Osteoblast (primary cell): ENCODE measurements at regions not wholly inside any gene's neighbourhood (a gene's known extent, or its start where the extent isn't known, plus 50 kb on each side); places are given as distances from the start of the nearest gene placed in this dataset.

ENCODE experiments used
- DNase-seq: peaks from one replicate; pipeline ENCODE4 v3.0.0; 2011; ENCODE audit warnings: low spot score, mixed read lengths; ENCODE audit not compliant: insufficient read length; ENCODE audit errors: missing footprints
- H2AFZ ChIP-seq: 2 replicates; pipeline ENCODE4 v1.6.0; 2011; ENCODE audit warnings: mild to moderate bottlenecking, low read length
- H3K27ac ChIP-seq: 2 replicates; pipeline ENCODE4 v1.5.1; 2011; ENCODE audit warnings: mild to moderate bottlenecking, low read depth, low read length, moderate library complexity
- H3K27me3 ChIP-seq: 2 replicates; pipeline ENCODE4 v1.6.0; 2012; ENCODE audit warnings: mild to moderate bottlenecking, control low read depth, inconsistent platforms, low read length, moderate library complexity; ENCODE audit not compliant: insufficient read depth
- H3K36me3 ChIP-seq: 2 replicates; pipeline ENCODE4 v1.5.1; 2011; ENCODE audit warnings: mild to moderate bottlenecking, low read length, control low read depth, moderate library complexity; ENCODE audit not compliant: insufficient read depth
- H3K4me1 ChIP-seq: 2 replicates; pipeline ENCODE4 v1.5.1; 2011; ENCODE audit warnings: mild to moderate bottlenecking, low read length, control low read depth, moderate library complexity; ENCODE audit not compliant: insufficient read depth
- H3K4me2 ChIP-seq: 2 replicates; pipeline ENCODE4 v1.6.0; 2011; ENCODE audit warnings: mild to moderate bottlenecking, low read length; ENCODE audit not compliant: insufficient read depth
- H3K4me3 ChIP-seq: fragments of 200-600 bp; sonication (generic); 3 replicates; pipeline ENCODE4 v1.5.1; 2012; ENCODE audit warnings: mild to moderate bottlenecking, low read length, inconsistent platforms; ENCODE audit not compliant: insufficient read depth
- H3K79me2 ChIP-seq: 2 replicates; pipeline ENCODE4 v1.6.0; 2012; ENCODE audit warnings: mild to moderate bottlenecking, low read length, control low read depth, inconsistent platforms; ENCODE audit not compliant: insufficient read depth
- H3K9me3 ChIP-seq: 2 replicates; pipeline ENCODE4 v1.5.1; 2011; ENCODE audit warnings: low read depth, low read length, control low read depth
- H4K20me1 ChIP-seq: 2 replicates; pipeline ENCODE4 v1.6.0; 2012; ENCODE audit warnings: mild to moderate bottlenecking, low read length, control low read depth; ENCODE audit not compliant: insufficient read depth
- TF ChIP-seq, protein P1 (sequence below): IDR thresholded peaks from 2 replicates; pipeline ENCODE4 v1.5.1; 2011; ENCODE audit warnings: mild to moderate bottlenecking, low read depth, low read length, moderate library complexity; ENCODE audit errors: extremely low read depth

DNA sequence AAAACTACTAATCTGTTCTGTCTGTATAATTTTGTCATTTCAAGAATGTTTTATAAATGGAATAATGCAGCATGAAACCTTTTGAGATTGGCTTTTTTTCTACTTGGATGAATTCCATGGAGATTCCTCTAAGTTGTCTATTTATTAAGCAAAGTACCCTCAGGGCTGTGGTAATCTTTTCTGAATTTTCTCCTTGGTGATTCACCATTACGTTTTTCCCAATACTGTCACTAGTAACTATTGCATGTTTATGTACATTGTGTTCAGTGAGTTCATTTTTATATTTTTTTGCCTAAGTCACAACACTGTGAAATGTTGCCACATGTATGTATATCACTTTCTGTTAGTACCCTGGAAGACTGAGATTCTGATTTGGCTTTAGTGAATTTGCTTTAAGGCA lies 177.0 kb upstream of the GRIN3A start:
- TF ChIP-seq, protein P1, sequence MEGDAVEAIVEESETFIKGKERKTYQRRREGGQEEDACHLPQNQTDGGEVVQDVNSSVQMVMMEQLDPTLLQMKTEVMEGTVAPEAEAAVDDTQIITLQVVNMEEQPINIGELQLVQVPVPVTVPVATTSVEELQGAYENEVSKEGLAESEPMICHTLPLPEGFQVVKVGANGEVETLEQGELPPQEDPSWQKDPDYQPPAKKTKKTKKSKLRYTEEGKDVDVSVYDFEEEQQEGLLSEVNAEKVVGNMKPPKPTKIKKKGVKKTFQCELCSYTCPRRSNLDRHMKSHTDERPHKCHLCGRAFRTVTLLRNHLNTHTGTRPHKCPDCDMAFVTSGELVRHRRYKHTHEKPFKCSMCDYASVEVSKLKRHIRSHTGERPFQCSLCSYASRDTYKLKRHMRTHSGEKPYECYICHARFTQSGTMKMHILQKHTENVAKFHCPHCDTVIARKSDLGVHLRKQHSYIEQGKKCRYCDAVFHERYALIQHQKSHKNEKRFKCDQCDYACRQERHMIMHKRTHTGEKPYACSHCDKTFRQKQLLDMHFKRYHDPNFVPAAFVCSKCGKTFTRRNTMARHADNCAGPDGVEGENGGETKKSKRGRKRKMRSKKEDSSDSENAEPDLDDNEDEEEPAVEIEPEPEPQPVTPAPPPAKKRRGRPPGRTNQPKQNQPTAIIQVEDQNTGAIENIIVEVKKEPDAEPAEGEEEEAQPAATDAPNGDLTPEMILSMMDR: no peak
- Histone ChIP-seq H3K36me3 (no peaks in the 10 kb centered on the region), H3K4me3 (no peak overlapping the region), H3K27me3 (no peaks in the 10 kb centered on the region), H2AFZ (no peak overlapping the region), H3K9me3 (peaks cover 2% of the 10 kb centered on the region), H3K79me2 (no peaks in the 10 kb centered on the region), H4K20me1 (no peaks in the 10 kb centered on the region), H3K27ac (no peak overlapping the region), H3K4me2 (no peak overlapping the region), H3K4me1 (no peaks in the 10 kb centered on the region)
- DNase-seq: no peak

DNA sequence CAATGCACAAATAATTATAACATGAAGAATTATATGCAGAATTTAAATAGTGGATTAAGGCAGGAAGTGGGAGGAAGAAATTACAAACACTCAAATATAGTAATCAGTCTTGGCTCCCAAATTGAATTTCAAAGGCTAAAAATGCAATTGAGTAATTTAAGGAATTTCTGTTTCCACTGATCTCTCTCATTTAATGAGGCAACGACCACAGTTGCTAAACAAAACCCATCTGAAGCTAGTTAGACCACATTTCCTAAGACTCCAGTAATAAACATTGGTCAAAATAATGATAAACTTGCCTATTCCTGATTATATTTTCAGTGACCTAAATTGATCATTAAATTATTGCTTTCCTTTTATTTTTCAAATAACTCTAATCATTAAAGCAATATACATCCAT lies 174.3 kb upstream of the GRIN3A start:
- no peak overlapping the region for H2AFZ ChIP-seq
- no peak overlapping the region for H3K4me3 ChIP-seq
- no peaks in the 10 kb centered on the region for H3K27me3 ChIP-seq
- no peaks in the 10 kb centered on the region for H3K36me3 ChIP-seq
- no peak overlapping the region for H3K4me2 ChIP-seq
- H3K9me3 ChIP-seq: no peaks in the 10 kb centered on the region
- no peak for DNase-seq
- H4K20me1 ChIP-seq: no peaks in the 10 kb centered on the region
- TF ChIP-seq, protein P1: no peak
- H3K4me1 ChIP-seq: no peaks in the 10 kb centered on the region
- H3K79me2 ChIP-seq: no peaks in the 10 kb centered on the region
- H3K27ac ChIP-seq: no peak overlapping the region

DNA sequence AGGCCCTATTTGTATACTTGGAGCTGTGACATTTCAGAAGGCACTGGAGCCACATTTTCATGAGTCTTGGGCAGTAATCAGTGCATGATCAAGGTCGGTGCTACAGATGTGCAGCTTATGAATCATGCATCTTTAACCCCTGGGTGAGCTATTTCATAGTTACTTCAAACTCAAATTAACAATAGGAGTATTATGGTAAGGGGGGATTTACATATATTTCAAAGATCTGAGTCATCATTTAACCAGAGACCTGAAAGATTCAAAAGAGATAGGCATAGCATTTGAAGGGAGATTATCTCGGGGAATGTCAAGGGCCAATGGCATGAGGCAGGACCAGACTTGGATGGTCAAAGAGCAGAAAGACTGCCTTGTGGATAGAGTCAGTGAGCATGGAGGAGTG lies 169.0 kb upstream of the GRIN3A start:
- H3K79me2 ChIP-seq: no peaks in the 10 kb centered on the region
- H3K4me3 ChIP-seq: no peak overlapping the region
- no peak overlapping the region for H2AFZ ChIP-seq
- H3K27ac ChIP-seq: no peak overlapping the region
- no peaks in the 10 kb centered on the region for H4K20me1 ChIP-seq
- H3K36me3 ChIP-seq: no peaks in the 10 kb centered on the region
- no peak overlapping the region for H3K4me2 ChIP-seq
- no peaks in the 10 kb centered on the region for H3K4me1 ChIP-seq
- no peaks in the 10 kb centered on the region for H3K9me3 ChIP-seq
- no peak for DNase-seq
- no peaks in the 10 kb centered on the region for H3K27me3 ChIP-seq
- TF ChIP-seq, protein P1: no peak

DNA sequence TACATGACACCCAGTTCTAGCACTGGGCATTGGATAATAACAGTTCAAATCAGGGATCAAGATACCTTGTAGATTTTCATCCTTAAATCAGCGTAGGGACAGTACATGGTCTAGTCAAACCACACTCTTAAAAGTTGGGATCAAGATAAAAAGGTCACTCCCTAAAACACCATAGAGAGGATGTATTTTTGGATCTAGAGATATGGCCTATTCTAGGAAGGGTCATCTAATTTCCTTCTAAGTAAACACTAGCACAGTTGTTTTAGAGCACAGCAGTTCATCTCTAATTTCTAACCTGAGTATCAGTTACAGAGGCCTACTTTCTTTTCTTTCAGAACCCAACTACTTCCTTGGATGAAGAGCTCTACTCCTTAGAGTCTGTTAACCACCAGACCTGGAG lies 166.4 kb upstream of the GRIN3A start:
- Histone ChIP-seq H3K27me3 (no peaks in the 10 kb centered on the region), H3K27ac (no peak overlapping the region), H2AFZ (no peak overlapping the region), H3K36me3 (no peaks in the 10 kb centered on the region), H3K79me2 (no peaks in the 10 kb centered on the region), H3K9me3 (no peaks in the 10 kb centered on the region), H3K4me3 (no peak overlapping the region), H3K4me1 (no peaks in the 10 kb centered on the region), H4K20me1 (no peaks in the 10 kb centered on the region), H3K4me2 (no peak overlapping the region)
- no peak for DNase-seq
- TF ChIP-seq, protein P1: no peak
